Activated CD4-positive, alpha-beta T cell treated with anti-CD3 and anti-CD28 coated beads, Interleukin-2, Interleukin-4, amounts not matched to agents 100 ng/mL and 50 ng/mL, durations not matched to agents 16 hours and 8 hours (primary cell): ENCODE measurements at regions not wholly inside any gene's neighbourhood (a gene's known extent, or its start where the extent isn't known, plus 50 kb on each side); places are given as distances from the start of the nearest gene placed in this dataset.
"Not testable (repeated sequence)": the region's sequence is repeated elsewhere in the genome, so short reads cannot be mapped to it uniquely, and the experiment has no call there.

ENCODE experiments used
- DNase-seq: peaks from one replicate; pipeline ENCODE4 v3.0.0-alpha.2; 2020; ENCODE audit warnings: low spot score

DNA sequence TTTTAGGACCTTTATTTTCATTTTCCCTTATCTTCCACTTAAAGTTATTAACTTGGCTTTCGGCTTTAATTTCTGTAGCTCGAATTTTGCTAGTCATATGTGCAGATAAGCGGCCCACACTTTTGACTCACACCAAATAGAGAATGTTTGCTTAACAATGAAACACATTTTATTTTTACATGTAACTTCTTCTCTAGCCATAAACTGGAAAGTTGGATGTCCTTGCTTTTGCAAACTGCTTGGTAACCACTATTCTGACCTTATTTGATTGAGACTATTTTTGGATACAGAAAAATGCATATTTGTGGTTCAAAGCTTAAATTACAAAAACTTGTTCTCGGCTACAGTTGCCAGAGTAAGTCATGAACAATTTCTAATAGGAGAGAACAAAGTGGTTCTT lies 600.0 kb downstream of the KCTD12 start:
- no peak for DNase-seq

DNA sequence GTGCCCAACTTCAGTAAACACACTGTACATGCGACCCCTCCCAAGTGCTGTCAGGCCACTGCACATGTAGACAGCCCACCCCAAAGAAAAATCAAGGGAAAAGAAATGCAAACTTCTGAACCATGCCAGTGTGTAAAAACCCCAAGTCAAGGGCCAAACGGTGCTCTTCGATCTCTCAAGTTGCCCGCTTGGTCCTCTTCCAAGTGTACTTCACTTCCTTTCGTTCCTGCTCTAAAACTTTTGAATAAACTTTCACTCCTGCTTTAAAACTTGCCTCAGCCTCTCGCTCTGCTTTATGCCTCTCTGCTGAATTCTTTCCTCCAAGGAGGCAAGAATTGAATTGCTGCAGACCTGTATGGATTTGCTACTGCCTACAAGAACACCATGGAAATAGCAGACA lies 600.7 kb downstream of the KCTD12 start:
- no peak for DNase-seq

DNA sequence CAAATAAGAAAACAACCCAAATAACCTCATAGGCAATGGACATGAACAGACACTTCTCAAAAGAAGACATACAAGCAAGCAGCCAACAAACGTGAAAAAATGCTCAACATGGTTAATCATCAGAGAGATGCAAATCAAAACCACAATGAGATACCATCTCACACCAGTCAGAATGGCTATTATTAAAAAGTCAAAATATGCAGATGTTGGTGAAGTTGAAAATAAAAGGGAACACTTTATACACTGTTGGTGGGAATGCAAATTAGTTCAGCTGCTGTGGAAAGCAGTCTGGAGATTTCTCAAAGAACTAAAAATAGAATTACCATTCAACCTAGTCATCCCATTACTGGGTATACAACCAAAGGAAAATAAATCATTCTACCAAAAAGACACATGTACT lies 606.4 kb downstream of the KCTD12 start:
- DNase-seq = not testable (repeated sequence)

DNA sequence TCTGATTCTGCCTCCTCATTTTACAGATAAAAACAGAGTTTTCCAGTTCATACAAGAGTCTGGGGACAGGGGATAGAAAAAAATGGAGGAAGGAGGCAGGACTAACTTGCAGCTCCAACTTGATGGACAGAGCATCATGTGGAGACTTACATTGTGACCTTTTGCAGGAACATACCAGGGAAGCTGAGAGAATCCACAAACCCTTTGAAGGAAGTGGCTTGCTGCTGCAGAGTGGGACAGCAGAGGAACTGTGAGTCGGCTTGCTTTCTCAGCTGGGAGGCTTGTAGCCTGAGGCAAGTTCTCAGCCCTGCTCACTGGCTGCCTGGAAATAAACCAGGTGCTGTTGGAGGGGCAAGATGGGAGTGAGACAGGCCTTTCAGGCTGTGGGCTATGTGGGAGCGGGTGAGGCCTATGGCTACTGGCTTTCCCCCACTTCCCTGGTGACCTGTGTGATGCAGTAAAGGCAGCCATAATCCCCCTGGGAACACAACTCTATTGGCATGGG lies 614.4 kb downstream of the KCTD12 start:
- DNase-seq = no peak

DNA sequence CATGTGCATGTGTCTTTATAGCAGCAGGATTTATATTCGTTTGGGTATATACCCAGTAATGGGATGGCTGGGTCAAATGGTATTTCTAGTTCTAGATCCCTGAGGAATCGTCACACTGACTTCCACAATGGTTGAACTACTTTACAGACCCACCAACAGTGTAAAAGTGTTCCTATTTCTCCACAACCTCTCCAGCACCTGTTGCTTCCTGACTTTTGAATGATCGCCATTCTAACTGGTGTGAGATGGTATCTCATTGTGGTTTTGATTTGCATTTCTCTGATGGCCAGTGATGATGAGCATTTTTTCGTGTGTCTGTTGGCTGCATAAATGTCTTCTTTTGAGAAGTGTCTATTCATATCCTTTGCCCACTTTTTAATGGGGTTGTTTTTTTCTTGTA lies 617.9 kb downstream of the KCTD12 start:
- DNase-seq = not testable (repeated sequence)

DNA sequence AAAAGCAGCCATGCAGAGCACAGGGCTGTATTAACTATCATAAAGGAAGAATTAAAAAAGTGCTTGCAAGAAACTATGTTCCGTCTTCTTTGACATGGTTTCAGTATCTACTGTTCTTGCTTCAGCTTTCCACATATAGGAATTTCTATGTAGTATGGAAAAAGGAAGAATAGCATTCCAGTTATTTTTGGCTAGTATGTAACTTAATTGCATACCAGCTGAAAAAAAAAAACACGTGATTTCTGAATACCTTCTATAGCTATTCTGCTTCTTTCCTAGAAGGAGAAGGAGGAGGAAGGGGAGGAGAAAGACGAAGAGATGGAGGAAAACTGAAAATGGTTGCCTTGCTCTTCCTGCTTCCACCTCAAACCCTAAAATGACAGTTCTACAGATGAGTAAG lies 619.0 kb downstream of the KCTD12 start:
- no peak for DNase-seq

DNA sequence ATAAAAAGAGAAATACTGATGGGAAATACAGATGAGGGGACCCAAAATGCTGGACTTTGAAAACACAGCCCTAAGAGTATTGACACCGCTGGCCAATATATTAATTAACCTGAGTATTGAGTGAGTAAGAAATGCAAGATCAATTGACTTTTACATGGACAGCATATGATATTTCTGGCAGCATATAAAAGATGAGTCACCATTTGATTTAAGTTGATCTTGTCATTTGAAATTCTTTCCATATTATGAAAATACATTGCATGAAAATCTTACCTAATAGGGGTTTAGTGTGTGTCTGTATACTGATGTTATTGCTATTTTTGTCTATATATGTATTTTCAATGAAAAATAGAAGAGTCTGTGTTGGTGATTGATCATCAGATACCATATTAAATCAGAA lies 619.6 kb downstream of the KCTD12 start:
- DNase-seq = no peak

DNA sequence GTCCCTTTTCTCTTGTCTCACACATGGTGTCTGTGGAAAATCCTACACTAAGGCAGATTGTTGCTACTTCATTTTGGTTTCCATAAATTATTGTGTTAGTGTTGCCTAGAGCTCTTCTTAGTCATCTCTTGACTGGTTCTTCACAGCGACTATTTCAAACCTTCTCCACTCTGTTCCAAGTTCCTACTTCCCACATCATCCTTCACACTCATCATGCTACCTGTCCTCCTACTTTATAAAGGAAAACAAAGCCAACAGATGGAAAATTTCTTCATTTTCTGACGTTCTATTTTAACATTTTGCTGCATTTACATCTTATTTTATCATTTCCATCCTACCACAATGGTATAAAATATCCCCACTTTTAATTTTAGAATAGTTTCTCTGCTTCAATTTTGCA lies 614.1 kb downstream of the LMO7 start:
- no peak for DNase-seq

DNA sequence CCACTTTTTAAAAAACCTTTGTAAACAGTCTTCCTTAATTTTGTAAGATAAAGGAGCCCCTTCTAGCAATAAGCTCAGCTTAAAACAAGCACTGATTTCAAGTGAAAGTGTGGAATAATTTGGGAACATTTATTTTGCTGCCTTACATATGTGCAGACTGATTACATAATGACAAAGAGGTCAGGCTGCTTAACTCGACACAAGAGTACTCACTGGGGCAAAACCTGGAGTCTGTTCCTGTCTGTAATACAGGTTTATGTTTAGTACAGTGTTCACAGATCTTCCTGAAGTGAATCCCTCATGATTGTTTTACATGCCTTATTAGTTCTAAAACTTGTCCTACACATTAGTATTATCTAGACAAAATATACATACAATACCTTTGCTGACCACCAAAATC lies 609.8 kb downstream of the LMO7 start:
- DNase-seq = no peak

DNA sequence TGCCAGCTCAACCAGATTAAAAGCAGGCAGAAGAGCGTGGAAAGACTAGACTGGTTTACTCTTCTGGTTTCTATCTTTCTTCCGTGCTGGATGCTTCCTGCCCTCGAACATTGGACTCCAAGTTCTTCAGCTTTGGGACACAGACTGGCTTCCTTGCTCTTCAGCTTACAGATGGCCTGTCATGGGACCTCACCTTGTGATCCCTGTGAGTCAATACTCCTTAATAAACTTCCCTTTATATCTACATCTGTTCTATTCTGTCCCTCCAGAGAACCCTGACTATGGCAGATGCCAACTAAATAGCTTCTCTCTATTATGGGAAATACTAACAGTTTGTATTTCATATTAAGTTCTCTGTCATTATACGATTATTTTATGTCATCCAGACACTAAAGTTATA lies 609.1 kb downstream of the LMO7 start:
- no peak for DNase-seq

DNA sequence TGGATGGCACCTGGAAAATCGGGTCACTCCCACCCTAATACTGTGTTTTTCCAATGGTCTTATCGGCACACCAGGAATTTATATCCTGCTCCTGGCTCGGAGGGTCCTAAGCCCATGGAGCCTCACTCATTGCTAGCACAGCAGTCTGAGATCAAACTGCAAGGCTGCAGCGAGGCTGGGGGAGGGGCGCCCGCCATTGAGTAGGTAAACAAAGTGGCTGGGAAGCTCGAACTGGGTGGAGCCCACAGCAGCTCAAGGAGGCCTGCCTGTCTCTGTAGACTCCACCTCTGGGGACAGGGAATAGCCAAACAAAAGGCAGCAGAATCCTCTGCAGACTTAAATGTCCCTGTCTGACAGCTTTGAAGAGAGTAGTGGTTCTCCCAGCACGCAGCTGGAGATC lies 607.0 kb downstream of the LMO7 start:
- DNase-seq = not testable (repeated sequence)

DNA sequence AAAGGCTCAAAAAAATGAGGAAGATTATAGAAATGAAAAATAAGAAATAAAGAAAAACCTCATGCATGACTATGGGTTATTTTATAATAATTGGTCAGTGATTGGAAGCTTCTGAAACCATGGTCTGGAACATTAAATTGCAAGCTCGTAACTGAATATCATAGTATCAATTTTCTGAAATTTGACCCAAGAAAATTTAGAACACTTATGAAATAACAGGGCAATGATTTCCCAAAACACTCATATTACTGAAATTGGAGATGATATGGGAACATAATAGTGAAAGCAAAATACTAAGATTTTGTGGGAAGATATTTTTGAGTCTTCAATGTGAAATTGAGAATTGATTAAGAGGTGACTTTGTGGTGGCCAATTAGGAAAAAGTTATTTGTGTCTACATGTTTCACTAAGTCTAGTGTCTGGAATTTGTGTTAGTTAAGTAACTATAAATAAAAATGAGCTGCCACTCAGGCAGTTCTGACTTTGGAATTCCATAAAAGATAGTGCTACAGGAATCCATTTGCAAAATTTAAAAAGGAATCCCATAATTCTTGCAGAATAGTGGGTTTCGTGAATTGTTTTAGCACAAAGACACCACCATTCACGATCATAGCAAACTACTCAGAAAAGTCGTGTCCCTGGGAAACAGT lies 603.0 kb downstream of the LMO7 start:
- DNase-seq = no peak

DNA sequence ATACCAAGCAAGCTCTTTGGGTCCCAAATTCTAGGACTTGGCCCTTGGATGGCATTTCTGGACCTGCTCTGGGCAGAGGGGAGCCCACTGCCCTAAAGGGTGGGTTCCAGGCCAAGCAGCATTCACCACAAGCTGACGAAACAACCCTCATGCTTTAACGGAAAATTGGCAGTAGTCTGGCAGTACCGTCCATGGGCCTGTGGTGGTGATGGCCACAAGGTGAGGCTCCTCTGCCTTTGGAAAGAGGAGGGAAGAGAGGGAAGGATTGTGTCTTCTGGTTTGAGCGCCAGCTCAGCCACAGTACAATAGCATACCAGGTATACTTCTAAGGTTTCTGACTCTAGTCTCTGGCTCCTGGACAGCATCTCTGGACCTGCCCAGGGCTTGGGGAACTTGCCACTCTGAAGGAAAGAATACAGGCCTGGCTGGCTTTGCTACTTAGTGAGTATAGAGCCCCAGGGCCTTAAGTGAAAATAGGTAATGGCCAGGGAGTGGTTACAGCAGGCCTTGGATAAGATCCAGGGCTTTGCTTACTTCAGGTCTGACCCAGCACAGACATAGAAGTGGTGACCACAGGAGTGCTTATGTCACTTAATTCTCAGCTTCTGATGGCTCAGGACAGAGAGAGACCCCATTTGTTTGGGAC lies 595.5 kb downstream of the LMO7 start:
- no peak for DNase-seq

DNA sequence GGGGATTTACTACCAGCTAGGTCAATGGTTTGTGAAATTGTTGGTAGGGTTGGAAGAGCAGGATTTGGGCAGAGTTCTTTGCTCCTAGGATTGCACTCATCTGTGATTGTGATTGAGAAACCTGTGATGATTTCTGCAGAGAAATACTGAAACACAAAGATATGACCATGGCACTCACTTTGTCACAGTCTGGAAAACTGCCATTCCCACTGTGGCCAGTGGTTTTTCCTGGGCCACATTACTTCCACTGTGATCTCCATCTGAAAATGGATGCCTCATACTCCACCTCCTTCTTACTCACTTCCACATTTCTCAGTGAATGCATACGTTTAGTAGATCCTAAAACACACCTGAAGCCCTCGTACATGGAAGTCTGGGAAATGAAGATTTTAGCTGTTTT lies 593.2 kb downstream of the LMO7 start:
- no peak for DNase-seq

DNA sequence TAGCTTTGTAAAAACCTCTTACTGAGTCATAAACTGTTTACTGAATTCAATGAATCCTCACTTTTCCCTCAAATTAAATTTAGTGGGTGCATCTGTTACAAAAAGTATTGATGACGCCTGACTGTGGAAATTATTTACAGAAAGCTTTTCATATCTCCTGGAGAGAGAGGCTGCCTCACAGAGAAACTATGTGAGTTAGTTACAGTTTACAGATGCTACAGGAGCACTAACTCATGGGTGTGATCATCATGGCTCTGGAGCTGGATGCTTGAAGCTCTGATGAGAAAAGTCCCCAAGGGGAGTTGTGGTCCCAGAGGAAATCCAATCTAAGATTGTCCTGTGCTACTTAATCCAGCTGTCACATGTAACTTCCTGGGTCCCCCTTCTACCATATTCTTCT lies 590.8 kb downstream of the LMO7 start:
- no peak for DNase-seq

DNA sequence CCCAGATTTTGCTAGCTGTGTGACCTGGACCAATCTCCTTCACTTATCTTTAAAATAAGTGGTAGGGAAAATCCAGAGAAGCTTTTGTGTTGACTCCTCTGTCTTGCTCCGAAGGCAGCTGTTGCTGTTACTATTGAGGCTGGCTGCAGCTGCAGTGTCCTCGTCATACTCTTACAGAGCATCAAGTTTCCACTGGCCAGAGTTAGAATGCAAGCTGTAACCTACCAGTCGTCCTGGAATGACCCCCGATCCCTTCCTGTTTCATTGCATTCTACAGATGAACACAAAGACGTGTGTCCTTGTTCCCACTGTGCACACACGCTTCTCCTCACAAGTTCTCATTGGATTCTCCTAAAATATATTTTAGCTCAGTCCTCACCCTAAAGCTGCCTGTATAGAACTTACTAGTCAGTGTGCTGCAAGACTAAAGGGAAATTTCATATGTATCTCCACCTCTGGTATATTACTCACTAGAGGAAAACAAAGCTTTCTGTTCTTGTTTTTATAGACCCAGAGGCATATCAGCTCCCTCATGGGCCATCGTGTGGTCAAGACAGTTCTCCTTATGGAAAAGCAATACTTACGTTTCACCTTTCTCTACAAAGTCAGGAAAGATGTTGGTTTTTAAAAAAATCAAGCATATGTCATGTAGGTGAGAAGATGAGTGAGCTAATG lies 589.8 kb downstream of the LMO7 start:
- no peak for DNase-seq

DNA sequence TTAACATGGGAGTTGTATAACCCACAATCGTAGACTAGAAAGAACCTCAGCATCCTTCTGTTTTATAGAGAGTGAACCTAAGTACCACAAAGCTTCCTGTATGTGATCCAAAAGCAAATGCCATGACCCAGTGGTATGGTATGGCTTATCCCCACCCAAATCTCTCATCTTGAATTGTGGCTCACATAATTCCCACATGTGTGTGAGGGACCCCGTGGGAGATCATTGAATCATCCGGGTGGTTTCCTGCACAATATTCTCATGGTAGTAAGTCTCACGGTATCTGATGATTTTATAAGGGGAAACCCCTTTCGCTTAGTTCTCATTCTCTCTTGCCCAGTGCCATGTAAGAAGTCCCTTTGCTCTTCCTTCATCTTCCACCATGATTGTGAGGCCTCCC lies 587.9 kb downstream of the LMO7 start:
- DNase-seq = no peak

DNA sequence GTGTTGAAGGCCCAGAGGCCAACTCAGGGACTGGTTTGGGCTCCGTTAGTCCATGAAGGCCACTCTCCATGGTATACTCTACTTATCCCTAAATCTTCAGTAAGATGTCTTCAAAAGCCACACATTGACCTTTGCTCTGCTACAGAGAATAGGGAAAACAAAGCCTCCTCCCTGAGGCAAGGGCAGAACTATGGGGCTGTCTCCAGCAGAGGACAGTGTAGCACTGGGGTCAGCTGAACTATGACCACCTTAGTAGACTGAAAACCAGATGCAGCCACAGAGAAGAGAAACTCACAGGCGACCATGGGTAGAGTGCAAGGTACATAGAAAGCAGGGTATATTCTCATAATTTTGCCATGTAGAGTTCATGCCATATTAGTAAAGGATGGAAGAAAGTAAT lies 587.4 kb downstream of the LMO7 start:
- no peak for DNase-seq

DNA sequence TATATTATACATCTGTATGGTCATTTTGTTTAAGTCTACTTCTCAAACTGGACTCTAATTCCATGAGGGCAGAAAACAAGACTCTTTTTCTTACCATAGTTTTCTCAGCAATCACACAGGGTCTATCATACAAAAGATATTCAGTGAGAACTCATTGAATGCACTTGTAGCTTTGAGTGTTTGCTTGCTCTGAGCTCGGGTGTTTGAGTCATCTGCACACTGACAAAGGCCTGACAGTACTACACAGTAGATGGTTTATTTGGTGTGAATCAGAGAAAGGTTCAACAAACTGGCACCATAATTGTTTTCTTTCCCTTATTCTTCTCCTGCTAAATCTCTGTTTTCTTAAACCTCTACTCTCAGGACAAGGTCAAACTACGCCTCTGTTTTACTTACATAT lies 586.4 kb downstream of the LMO7 start:
- DNase-seq = no peak

DNA sequence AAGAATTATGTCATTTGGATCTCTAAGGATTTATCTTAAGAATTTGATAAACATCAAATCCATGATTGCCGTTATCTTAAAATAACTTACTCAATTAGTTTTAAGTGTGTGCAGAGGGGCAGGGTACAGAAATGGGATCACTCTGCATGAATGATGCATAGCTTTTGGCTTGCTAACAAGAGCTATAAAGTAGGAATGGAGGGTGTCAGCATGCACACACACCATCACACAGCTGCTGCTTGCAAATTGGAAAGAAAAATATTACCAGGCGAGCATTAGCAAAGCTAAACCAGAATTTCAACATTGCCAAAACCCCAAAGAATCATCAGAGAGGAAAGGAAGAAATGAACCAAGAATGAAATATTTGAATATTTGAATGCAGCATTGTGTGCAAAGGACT lies 580.6 kb downstream of the LMO7 start:
- no peak for DNase-seq

DNA sequence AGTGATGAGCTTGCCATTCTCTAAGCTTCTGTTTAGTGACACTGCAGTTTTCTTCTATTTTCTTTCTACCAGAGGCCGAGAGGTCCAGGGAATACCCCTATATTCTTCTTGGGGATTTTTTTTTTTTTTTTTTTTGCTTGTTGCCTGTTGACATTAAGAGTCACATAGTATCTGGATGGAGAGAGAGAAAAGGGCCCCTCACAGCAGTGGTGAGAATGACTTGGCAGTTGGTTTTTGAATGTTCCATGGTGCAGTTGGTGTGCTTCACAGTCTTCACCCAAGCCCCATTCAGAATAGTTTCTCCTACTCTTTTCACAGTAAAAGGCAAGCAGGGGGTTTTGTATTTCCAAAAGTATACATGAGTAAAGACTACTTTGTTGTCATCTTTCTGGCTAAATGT lies 577.9 kb downstream of the LMO7 start:
- DNase-seq = no peak

DNA sequence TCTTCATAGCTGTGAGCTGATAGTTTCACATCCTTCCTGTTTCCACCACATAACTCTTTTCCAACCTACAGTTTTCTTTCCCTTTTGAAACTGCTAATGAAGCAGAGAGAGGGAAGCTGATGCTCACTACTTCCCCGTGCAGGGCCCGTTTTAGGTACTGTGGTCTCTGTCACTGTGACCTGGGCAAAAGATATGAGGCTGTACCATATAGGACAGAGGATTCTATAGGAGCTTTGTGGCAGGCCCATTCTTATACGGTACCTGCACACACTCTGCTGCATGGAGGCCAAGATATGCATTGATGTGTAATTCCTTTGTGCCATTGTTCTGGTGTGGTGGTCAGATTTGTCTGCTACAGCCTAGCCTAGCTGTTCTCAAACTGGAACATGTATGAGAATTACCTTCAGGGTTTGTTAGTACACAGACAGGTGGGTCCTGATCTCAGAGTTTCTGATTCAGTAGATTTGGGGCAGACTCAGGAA lies 577.3 kb downstream of the LMO7 start:
- no peak for DNase-seq

DNA sequence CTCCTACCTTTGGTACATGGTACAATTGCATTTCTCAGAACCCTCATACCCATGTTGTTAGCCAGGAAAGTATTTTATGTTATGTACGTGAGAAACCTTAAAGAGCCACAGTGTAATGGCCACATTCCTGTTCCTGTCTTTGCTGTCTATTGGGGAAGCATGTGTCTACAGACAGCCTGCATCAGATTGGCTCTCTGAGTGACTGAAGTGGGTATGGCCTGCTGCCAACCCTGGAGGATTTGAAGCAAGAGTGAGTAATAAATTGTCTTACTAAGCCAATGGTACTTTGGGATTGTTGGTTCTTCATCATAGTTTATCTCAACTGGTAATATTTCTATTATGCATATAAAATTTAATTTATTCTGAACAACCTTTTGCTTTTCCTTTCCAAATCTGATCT lies 574.1 kb downstream of the LMO7 start:
- DNase-seq = no peak
